Choroid plexus epithelial cell (primary cell): ENCODE measurements at regions not wholly inside any gene's neighbourhood (a gene's known extent, or its start where the extent isn't known, plus 50 kb on each side); places are given as distances from the start of the nearest gene placed in this dataset.

ENCODE experiments used
- DNase-seq: peaks from one replicate; pipeline ENCODE4 v3.0.0-alpha.2; 2010; ENCODE audit warnings: low read depth
- H3K4me3 ChIP-seq: 2 replicates; pipeline ENCODE4 v1.5.1; 2011; ENCODE audit warnings: low read depth, mild to moderate bottlenecking, control low read depth, low read length, moderate library complexity
- TF ChIP-seq, protein P1 (sequence below): conservative IDR thresholded peaks from 2 replicates; pipeline ENCODE4 v1.5.1; 2011; ENCODE audit warnings: low read depth, mild to moderate bottlenecking, control low read depth, inconsistent platforms, low read length, moderate library complexity

DNA sequence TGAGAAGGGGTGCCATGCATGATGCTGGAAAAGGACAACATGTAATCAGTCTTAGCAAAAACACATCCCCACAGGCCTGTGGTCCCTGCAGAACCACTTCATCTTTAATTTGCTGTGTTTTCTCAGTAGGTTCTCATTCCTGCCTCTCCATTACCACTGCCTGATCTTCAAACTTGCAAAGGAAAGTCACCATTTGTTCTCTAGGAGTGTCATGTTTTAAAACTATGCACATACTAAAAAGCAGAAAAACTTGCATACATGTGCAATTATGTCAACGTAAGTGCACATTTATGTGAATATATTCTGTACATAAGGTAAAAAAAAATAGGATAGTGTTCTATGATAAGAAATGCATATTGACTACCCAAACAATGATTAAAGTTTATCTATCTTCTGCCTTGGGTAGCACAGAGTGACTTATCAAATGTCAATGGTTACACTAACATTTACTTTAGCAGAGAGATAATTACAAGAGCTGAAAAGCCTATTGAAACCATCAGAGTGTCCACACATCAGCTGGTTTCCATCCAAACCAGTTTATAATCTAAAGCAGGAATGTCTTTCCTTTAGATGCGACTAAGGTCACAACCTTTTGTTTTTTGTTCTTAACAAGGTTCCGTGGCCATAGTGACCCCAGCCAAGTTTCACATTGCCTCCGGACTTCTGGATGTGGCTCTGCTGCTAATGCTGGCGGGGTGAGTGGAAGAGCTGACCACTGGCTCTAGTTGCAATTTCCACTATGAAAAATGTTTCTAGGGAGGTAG is 58.7 kb upstream of the RMDN2 start:
- TF ChIP-seq, protein P1, sequence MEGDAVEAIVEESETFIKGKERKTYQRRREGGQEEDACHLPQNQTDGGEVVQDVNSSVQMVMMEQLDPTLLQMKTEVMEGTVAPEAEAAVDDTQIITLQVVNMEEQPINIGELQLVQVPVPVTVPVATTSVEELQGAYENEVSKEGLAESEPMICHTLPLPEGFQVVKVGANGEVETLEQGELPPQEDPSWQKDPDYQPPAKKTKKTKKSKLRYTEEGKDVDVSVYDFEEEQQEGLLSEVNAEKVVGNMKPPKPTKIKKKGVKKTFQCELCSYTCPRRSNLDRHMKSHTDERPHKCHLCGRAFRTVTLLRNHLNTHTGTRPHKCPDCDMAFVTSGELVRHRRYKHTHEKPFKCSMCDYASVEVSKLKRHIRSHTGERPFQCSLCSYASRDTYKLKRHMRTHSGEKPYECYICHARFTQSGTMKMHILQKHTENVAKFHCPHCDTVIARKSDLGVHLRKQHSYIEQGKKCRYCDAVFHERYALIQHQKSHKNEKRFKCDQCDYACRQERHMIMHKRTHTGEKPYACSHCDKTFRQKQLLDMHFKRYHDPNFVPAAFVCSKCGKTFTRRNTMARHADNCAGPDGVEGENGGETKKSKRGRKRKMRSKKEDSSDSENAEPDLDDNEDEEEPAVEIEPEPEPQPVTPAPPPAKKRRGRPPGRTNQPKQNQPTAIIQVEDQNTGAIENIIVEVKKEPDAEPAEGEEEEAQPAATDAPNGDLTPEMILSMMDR, result no peak
- no peak overlapping the region for H3K4me3 ChIP-seq
- no peak for DNase-seq

DNA sequence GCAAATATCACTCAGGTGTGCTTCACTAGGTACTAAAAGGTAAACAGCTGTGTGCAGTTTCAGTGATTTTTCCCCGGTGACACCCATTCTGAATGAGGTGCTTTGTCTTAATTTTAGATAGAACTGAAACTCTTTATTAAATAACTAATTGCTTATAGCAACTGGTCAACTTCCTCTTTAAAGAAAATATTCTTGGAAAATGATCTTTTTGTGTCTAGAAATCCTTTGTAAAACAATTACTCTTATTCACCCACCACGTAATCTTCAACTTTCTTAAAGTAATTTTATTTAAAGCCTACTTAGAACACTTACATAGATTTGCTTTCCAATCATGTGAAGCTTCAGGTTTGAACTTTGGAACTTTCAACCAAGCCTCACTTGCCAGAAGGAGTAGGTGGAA is 57.9 kb upstream of the RMDN2 start:
- H3K4me3 ChIP-seq, result no peak overlapping the region
- no peak for DNase-seq
- TF ChIP-seq, protein P1, result no peak

DNA sequence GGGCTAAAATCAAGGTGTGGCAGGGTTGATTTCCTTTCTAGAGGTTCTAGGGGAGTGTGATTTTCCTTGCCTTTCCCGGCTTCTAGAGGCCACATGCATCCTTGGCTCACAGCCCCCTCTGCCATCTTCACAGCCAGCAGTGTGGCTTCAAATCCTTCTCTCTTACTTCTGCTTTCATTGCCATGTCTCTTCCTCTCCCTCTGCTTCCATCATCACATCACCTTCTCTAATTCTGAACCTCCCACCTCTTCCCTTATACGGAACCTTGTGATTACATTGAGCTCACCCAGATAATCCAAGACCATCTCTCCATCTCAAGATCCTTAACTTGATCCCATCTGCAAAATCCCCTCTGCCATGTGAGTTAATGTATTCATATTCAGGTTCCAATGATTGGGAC is 56.2 kb upstream of the RMDN2 start:
- TF ChIP-seq, protein P1, result no peak
- no peak for DNase-seq
- no peak overlapping the region for H3K4me3 ChIP-seq

DNA sequence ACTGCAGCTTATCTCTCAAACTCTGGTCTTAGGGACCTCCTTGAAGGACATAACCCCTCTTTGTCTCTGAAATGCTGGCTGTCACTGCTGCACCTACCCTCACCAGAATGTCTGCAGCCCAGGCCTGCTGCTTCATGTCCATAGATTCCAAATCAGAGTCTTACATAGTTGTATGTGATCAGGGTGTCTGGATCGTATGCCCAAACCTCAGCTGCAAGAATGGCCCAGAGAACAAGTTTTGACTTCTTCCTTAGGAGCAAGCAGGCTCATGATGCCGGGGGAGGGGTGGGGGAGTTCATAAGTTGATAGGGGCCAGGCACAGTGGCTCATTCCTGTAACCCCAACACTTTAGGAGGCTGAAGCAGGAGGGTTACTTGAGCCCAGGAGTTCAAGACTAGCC is 55.8 kb upstream of the RMDN2 start:
- no peak overlapping the region for H3K4me3 ChIP-seq
- TF ChIP-seq, protein P1, result no peak
- no peak for DNase-seq

DNA sequence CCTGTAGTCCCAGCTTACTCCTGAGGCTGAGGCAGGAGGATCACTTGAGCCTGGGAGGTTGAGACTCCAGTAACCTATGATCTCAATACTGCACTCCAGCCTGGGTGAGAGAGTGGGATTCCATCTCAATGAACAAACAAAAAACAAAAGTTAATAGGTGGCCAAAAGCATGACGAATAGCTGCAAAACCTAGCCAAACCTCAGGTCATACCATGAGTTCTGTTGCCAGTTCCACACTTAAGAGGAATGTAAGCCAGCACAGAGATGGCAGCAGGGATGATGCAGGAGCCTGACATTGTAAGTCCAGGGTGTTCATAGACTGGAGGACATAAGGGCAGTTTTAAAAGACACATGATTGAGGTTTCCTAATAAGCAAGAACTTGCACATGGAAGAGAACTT is 55.3 kb upstream of the RMDN2 start:
- TF ChIP-seq, protein P1, result no peak

DNA sequence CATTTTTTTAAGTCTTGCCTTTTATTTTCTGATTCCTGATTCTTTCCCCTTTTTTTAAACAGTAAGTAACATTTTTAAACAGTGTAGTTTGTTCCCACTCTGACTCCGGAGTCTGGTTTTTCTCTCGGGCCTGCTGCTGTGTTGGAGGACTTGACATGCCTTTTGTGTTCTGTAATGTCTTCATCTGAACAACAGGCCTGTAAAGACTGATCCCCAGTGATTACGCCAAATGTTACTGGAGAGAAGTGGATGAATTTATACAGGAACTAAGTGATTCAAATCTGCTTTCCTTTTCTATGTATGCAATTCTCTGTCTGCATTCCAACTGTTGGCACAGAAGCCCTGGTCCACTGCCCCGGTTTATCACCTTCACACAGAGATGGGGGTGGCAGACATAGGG is 54.3 kb upstream of the RMDN2 start:
- H3K4me3 ChIP-seq, result no peak overlapping the region
- no peak for DNase-seq
- TF ChIP-seq, protein P1, result no peak

More for the DNA sequence above, 55.3 kb upstream of the RMDN2 start:
- no peak overlapping the region for H3K4me3 ChIP-seq
- no peak for DNase-seq
